HL-60 (cell line): ENCODE measurements at regions not wholly inside any gene's neighbourhood (a gene's known extent, or its start where the extent isn't known, plus 50 kb on each side); places are given as distances from the start of the nearest gene placed in this dataset.

Experiments
- GABPA ChIP-seq: IDR thresholded peaks from 2 replicates; pipeline ENCODE4 v1.6.1; 2012; ENCODE audit warnings: low read depth
- POLR2AphosphoS5 ChIP-seq: IDR thresholded peaks from 2 replicates; pipeline ENCODE4 v1.6.1; 2012; ENCODE audit warnings: low read depth
- REST ChIP-seq: IDR thresholded peaks from 2 replicates; pipeline ENCODE4 v1.6.1; 2012; ENCODE audit warnings: low read depth; ENCODE audit not compliant: insufficient replicate concordance
- SPI1 ChIP-seq: IDR thresholded peaks from 2 replicates; pipeline ENCODE4 v1.6.1; 2012; ENCODE audit warnings: low read depth, mild to moderate bottlenecking, borderline replicate concordance
- TF ChIP-seq, protein P1 (sequence below): IDR thresholded peaks from one replicate; pipeline ENCODE4 v1.5.1; 2011; ENCODE audit warnings: low read length, control low read depth, inconsistent platforms; ENCODE audit not compliant: insufficient read depth

GRCh38 chr13:50762969-50763567, 80.4 kb downstream of the DLEU7 start:
- TF ChIP-seq POLR2AphosphoS5 = no peak
- no peak for TF ChIP-seq GABPA
- TF ChIP-seq, protein P1, sequence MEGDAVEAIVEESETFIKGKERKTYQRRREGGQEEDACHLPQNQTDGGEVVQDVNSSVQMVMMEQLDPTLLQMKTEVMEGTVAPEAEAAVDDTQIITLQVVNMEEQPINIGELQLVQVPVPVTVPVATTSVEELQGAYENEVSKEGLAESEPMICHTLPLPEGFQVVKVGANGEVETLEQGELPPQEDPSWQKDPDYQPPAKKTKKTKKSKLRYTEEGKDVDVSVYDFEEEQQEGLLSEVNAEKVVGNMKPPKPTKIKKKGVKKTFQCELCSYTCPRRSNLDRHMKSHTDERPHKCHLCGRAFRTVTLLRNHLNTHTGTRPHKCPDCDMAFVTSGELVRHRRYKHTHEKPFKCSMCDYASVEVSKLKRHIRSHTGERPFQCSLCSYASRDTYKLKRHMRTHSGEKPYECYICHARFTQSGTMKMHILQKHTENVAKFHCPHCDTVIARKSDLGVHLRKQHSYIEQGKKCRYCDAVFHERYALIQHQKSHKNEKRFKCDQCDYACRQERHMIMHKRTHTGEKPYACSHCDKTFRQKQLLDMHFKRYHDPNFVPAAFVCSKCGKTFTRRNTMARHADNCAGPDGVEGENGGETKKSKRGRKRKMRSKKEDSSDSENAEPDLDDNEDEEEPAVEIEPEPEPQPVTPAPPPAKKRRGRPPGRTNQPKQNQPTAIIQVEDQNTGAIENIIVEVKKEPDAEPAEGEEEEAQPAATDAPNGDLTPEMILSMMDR = no peak
- TF ChIP-seq REST = no peak
- no peak for TF ChIP-seq SPI1
